HCT116 (cell line): ENCODE measurements at regions not wholly inside any gene's neighbourhood (a gene's known extent, or its start where the extent isn't known, plus 50 kb on each side); places are given as distances from the start of the nearest gene placed in this dataset.

Source experiments
- ATAC-seq: fragments of 200-7000 bp; cut with Tn5 transposase; 2 replicates; pipeline ENCODE4 v1.9.1; 2020; ENCODE audit warnings: mild to moderate bottlenecking, moderate library complexity
- BruUV-seq: library from RNA; stranded (reverse); fragments of 400-500 nt; replicated peaks from 2 replicates; lab custom pipeline; 2021; lab: Mats Ljungman, UMichigan
- CTCF ChIA-PET: fragments of 300-600 bp; sonication (Branson Sonifier 250); formaldehyde crosslinking; loops from one replicate; lab custom pipeline; 2021; ENCODE audit warnings: antibody characterized with exemption; lab: Charles Lee
- POLR2A ChIA-PET: fragments of 300-600, 350-600 bp; sonication (Branson Sonifier 250); formaldehyde crosslinking; loops from one replicate; lab custom pipeline; 2021; ENCODE audit warnings: antibody characterized with exemption; lab: Charles Lee
- RAD21 ChIA-PET, 2 experiments: fragments of 300-600 bp; sonication (Branson Sonifier 250); formaldehyde crosslinking; loops; one replicate each; lab custom pipeline; 2023; ENCODE audit warnings: low total read pairs in 2 of 2; ENCODE audit not compliant: uncharacterized antibody in 2 of 2, unreplicated experiment in 2 of 2, low non-redundant PET in 1 of 2; lab: Charles Lee
- DNase-seq: peaks from one replicate; pipeline ENCODE4 v3.0.0-alpha.2; 2010; ENCODE audit warnings: low read depth, low spot score
- H2AFZ ChIP-seq: fragments of 200-600 bp; shearing (Covaris generic), sonication (generic); 2 replicates; pipeline ENCODE4 v1.6.1; 2017; ENCODE audit warnings: low read depth, mixed run types, mixed read lengths, antibody characterized with exemption, low read length; ENCODE audit not compliant: poor library complexity, severe bottlenecking
- H3K27ac ChIP-seq: 2 replicates; pipeline ENCODE4 v1.5.1; 2012; ENCODE audit warnings: low read depth, low read length
- H3K27me3 ChIP-seq: fragments of 200-600 bp; sonication (generic); 2 replicates; pipeline ENCODE4 v1.6.1; 2016; ENCODE audit warnings: mixed run types, low read length, mixed read lengths; ENCODE audit not compliant: insufficient read depth
- H3K36me3 ChIP-seq, 2 experiments: fragments of 200-500 bp in 1 of 2; fragments of 200-600 bp in 1 of 2; sonication (Bioruptor generic) in 1 of 2; sonication (generic) in 1 of 2; 2 replicates each; pipeline versions ENCODE4 v1.5.1 to v1.6.1; 2014 to 2016; ENCODE audit warnings: low read length in 2 of 2, inconsistent platforms in 1 of 2, mixed read lengths in 1 of 2, mixed run types in 1 of 2; ENCODE audit not compliant: insufficient read depth in 2 of 2, control insufficient read depth in 1 of 2
- H3K4me1 ChIP-seq, 2 experiments: fragments of 200-600 bp in 1 of 2; sonication (generic) in 1 of 2; 2 replicates each; pipeline versions ENCODE4 v1.5.1 to v1.6.1; 2012 to 2017; ENCODE audit warnings: low read length in 2 of 2, inconsistent platforms in 1 of 2, mild to moderate bottlenecking in 1 of 2, mixed read lengths in 1 of 2, mixed run types in 1 of 2, moderate library complexity in 1 of 2; ENCODE audit not compliant: insufficient read depth in 2 of 2, control insufficient read depth in 1 of 2
- H3K4me2 ChIP-seq: fragments of 200-600 bp; sonication (generic); 2 replicates; pipeline ENCODE4 v1.6.1; 2017; ENCODE audit warnings: mixed run types, low read length, mixed read lengths
- H3K4me3 ChIP-seq, 2 experiments: fragments of 200-600 bp in 1 of 2; sonication (generic) in 1 of 2; replicated peaks in 1 of 2; 2 replicates each; pipeline ENCODE4 v1.5.1; 2011 to 2016; ENCODE audit warnings: low read length in 2 of 2, control low read depth in 1 of 2, low read depth in 1 of 2, mild to moderate bottlenecking in 1 of 2, mixed read lengths in 1 of 2, mixed run types in 1 of 2
- H3K79me2 ChIP-seq: fragments of 200-600 bp; sonication (generic); 2 replicates; pipeline ENCODE4 v1.6.1; 2017; ENCODE audit warnings: mild to moderate bottlenecking, mixed run types, low read length, moderate library complexity, mixed read lengths; ENCODE audit not compliant: insufficient read depth
- H3K9ac ChIP-seq: fragments of 200-600 bp; sonication (generic); 2 replicates; pipeline ENCODE4 v1.6.1; 2016; ENCODE audit warnings: low read length, mixed read lengths
- H3K9me2 ChIP-seq: fragments of 200-600 bp; sonication (generic), shearing (Covaris generic); 2 replicates; pipeline ENCODE4 v1.6.1; 2017; ENCODE audit warnings: mixed run types, mild to moderate bottlenecking, moderate library complexity; ENCODE audit not compliant: insufficient read depth
- H3K9me3 ChIP-seq, 2 experiments: fragments of 200-500 bp in 1 of 2; fragments of 200-600 bp in 1 of 2; sonication (Bioruptor generic) in 1 of 2; sonication (generic) in 1 of 2; 2 replicates each; pipeline ENCODE4 v1.6.1; 2014 to 2017; ENCODE audit warnings: low read length in 2 of 2, mixed read lengths in 2 of 2, inconsistent platforms in 1 of 2, low read depth in 1 of 2, mild to moderate bottlenecking in 1 of 2, mixed run types in 1 of 2, moderate library complexity in 1 of 2; ENCODE audit not compliant: control insufficient read depth in 1 of 2, insufficient read depth in 1 of 2
- H4K20me1 ChIP-seq: fragments of 200-600 bp; sonication (generic), shearing (Covaris generic); 2 replicates; pipeline ENCODE4 v1.6.1; 2017; ENCODE audit warnings: mixed run types, mild to moderate bottlenecking, moderate library complexity; ENCODE audit not compliant: insufficient read depth
- ATF3 ChIP-seq: IDR thresholded peaks from 2 replicates; pipeline ENCODE4 v1.6.1; 2012
- CBX3 ChIP-seq: IDR thresholded peaks from 2 replicates; pipeline ENCODE4 v1.6.1; 2012; ENCODE audit warnings: low read depth
- CEBPB ChIP-seq: IDR thresholded peaks from 2 replicates; pipeline ENCODE4 v1.6.1; 2012; ENCODE audit warnings: low read depth
- EGR1 ChIP-seq: IDR thresholded peaks from 2 replicates; pipeline ENCODE4 v1.6.1; 2012; ENCODE audit warnings: low read depth
- ELF1 ChIP-seq: IDR thresholded peaks from 2 replicates; pipeline ENCODE4 v1.6.1; 2012; ENCODE audit warnings: low read depth, borderline replicate concordance
- EZH2phosphoT487 ChIP-seq: fragments of 200-600 bp; IDR thresholded peaks from 2 replicates; pipeline ENCODE4 v1.6.1; 2018; ENCODE audit warnings: antibody characterized with exemption, borderline replicate concordance
- FOSL1 ChIP-seq: IDR thresholded peaks from 2 replicates; pipeline ENCODE4 v1.6.1; 2012; ENCODE audit warnings: low read depth
- JUND ChIP-seq: IDR thresholded peaks from 2 replicates; pipeline ENCODE4 v1.6.1; 2012
- POLR2AphosphoS5 ChIP-seq: IDR thresholded peaks from 2 replicates; pipeline ENCODE4 v1.6.1; 2011; ENCODE audit warnings: mild to moderate bottlenecking, low read depth, low read length, moderate library complexity
- SIN3A ChIP-seq: IDR thresholded peaks from 2 replicates; pipeline ENCODE4 v1.6.1; 2012; ENCODE audit warnings: low read depth
- SP1 ChIP-seq: IDR thresholded peaks from 2 replicates; pipeline ENCODE4 v1.6.1; 2012; ENCODE audit warnings: low read depth
- SRF ChIP-seq: IDR thresholded peaks from 2 replicates; pipeline ENCODE4 v1.6.1; 2012; ENCODE audit warnings: low read depth
- TCF7L2 ChIP-seq: IDR thresholded peaks from 2 replicates; pipeline ENCODE4 v1.7.0; 2011; ENCODE audit warnings: borderline replicate concordance, inconsistent platforms; ENCODE audit not compliant: insufficient read depth, insufficient read length; ENCODE audit errors: extremely low read depth
- YY1 ChIP-seq: IDR thresholded peaks from 2 replicates; pipeline ENCODE4 v1.6.1; 2011; ENCODE audit warnings: low read length, low read depth, moderate library complexity, mild to moderate bottlenecking; ENCODE audit not compliant: insufficient replicate concordance; ENCODE audit errors: extremely low read depth
- ZFX ChIP-seq: fragments of 450-650 bp; IDR thresholded peaks from 2 replicates; pipeline ENCODE4 v1.6.1; 2017
- ZNF274 ChIP-seq: fragments of 200-500 bp; sonication (Bioruptor generic); IDR thresholded peaks from 2 replicates; pipeline ENCODE4 v1.6.1; 2014; ENCODE audit warnings: mild to moderate bottlenecking, low read depth, low read length, inconsistent platforms
- intact Hi-C: fragments of 100-400 bp; cut with micrococcal nuclease; formaldehyde crosslinking; loops from 2 replicates; pipeline ENCODE4 v1.10.0; 2022
- TF ChIP-seq, protein P1 (sequence below): IDR thresholded peaks from 2 replicates; pipeline ENCODE4 v1.6.1; 2012
- TF ChIP-seq, protein P2 (sequence below): IDR thresholded peaks from 2 replicates; pipeline ENCODE4 v1.6.1; 2011; ENCODE audit warnings: mild to moderate bottlenecking, low read length, moderate library complexity; ENCODE audit not compliant: insufficient replicate concordance; ENCODE audit errors: extremely low read depth

DNA sequence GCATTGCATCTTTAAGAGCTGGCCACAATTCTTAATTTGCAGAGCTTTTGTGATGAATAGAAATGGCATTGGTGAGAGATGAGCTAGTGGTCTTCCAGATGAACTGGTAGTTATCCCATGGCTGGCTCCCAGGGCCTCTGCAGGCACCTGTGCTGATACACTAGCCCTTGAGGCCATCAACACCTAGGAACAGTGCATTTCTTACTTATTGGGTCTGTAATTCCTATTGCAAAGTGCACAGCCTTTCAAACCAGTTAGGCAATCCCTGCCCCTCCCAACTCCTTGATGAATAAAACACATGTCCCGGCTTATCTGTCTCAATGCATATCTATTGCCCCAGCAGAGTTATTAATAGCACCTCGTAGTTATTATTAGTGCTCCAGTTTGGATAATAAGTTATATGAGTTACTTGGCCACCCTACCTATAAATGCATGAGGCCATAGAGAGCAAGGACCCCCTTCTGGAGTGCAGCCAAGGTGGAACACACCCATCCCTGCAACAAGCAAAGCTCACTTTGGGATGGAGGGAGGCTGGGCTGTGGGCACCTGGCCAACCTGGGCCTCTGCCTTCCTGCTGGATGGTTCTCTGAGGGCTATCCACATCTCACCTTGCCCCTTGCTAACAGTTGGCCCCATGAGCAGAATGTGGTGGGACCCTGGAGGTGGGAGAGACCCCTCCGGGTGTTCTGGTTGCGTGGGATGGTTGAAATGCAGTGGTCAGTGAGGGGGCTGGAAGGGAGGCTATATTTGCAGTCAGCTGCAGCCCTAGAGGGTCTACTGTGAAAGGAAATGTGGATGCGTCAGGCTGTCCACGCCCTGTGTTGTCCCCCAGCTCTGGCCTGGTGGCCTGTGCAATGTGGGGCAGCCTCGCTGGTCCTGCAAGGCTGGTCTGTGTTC, 455.9 kb upstream of the HS6ST1 start:
- no peaks in the 10 kb centered on the region for H3K9me2 ChIP-seq
- no peak overlapping the region for H3K4me3 ChIP-seq
- no peaks in the 10 kb centered on the region for H3K36me3 ChIP-seq
- intact Hi-C loops: no loop called here
- TF ChIP-seq ZFX (no peak), ELF1 (no peak)
- POLR2A ChIA-PET: no interaction called here
- H2AFZ ChIP-seq: no peak overlapping the region
- H3K9me3 ChIP-seq: no peaks in the 10 kb centered on the region
- H3K27me3 ChIP-seq: peaks cover 29% of the 10 kb centered on the region
- H3K27ac ChIP-seq: no peak overlapping the region
- H3K4me1 ChIP-seq: no peaks in the 10 kb centered on the region
- CTCF ChIA-PET: no interaction called here
- ATAC-seq: no peak
- no peak overlapping the region for H3K4me2 ChIP-seq
- no peak for DNase-seq
- no peaks in the 10 kb centered on the region for H3K79me2 ChIP-seq
- RAD21 ChIA-PET: no interaction called here
- BruUV-seq: no TSS peak
- H3K9ac ChIP-seq: no peak overlapping the region
- H4K20me1 ChIP-seq: no peaks in the 10 kb centered on the region

GRCh38 chr2:128775217-128775913, 456.7 kb upstream of the HS6ST1 start:
- no peak overlapping the region for H3K4me2 ChIP-seq
- intact Hi-C loops: no loop called here
- no peaks in the 10 kb centered on the region for H3K36me3 ChIP-seq
- CTCF ChIA-PET: no interaction called here
- H3K27ac ChIP-seq: no peak overlapping the region
- RAD21 ChIA-PET: no interaction called here
- no peaks in the 10 kb centered on the region for H3K9me3 ChIP-seq
- no peaks in the 10 kb centered on the region for H3K4me1 ChIP-seq
- peaks cover 35% of the 10 kb centered on the region for H3K27me3 ChIP-seq
- no peaks in the 10 kb centered on the region for H4K20me1 ChIP-seq
- DNase-seq: no peak
- ATAC-seq: no peak
- H3K9ac ChIP-seq: no peak overlapping the region
- POLR2A ChIA-PET: no interaction called here
- H3K4me3 ChIP-seq: no peak overlapping the region
- H3K79me2 ChIP-seq: no peaks in the 10 kb centered on the region
- H3K9me2 ChIP-seq: no peaks in the 10 kb centered on the region
- no peak overlapping the region for H2AFZ ChIP-seq
- no TSS peak for BruUV-seq
- no peak for TF ChIP-seq FOSL1
- TF ChIP-seq, protein P1, sequence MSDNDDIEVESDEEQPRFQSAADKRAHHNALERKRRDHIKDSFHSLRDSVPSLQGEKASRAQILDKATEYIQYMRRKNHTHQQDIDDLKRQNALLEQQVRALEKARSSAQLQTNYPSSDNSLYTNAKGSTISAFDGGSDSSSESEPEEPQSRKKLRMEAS: no peak
- TF ChIP-seq ATF3: no peak
- no peak for TF ChIP-seq YY1
- TF ChIP-seq ZNF274: no peak
- TF ChIP-seq JUND: no peak
- TF ChIP-seq CEBPB: no peak
- no peak for TF ChIP-seq SP1
- no peak for TF ChIP-seq TCF7L2
- no peak for TF ChIP-seq CBX3
- no peak for TF ChIP-seq POLR2AphosphoS5
- no peak for TF ChIP-seq SIN3A
- no peak for TF ChIP-seq EZH2phosphoT487
- no peak for TF ChIP-seq SRF
- TF ChIP-seq ELF1: no peak
- no peak for TF ChIP-seq EGR1
- TF ChIP-seq, protein P2, sequence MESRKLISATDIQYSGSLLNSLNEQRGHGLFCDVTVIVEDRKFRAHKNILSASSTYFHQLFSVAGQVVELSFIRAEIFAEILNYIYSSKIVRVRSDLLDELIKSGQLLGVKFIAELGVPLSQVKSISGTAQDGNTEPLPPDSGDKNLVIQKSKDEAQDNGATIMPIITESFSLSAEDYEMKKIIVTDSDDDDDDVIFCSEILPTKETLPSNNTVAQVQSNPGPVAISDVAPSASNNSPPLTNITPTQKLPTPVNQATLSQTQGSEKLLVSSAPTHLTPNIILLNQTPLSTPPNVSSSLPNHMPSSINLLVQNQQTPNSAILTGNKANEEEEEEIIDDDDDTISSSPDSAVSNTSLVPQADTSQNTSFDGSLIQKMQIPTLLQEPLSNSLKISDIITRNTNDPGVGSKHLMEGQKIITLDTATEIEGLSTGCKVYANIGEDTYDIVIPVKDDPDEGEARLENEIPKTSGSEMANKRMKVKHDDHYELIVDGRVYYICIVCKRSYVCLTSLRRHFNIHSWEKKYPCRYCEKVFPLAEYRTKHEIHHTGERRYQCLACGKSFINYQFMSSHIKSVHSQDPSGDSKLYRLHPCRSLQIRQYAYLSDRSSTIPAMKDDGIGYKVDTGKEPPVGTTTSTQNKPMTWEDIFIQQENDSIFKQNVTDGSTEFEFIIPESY: no peak
- no peak for TF ChIP-seq ZFX
